ENCODE measurements at regions not wholly inside any gene's neighbourhood (a gene's known extent, or its start where the extent isn't known, plus 50 kb on each side); places are given as distances from the start of the nearest gene placed in this dataset.

GRCh38 chr5:142508591-142508990, 177.3 kb downstream of the FGF1 start:
- no peak for DNase-seq (ENCODE audit: low read depth in 3 of 3, low spot score in 1 of 3)

- no peak for DNase-seq (ENCODE audit: low read depth in 3 of 3, low spot score in 1 of 3)
Observed at GRCh38 chr5:142507531-142508372, 178.1 kb downstream of the FGF1 start.

GRCh38 chr5:142506756-142507155, 179.1 kb downstream of the FGF1 start:
- DNase-seq (ENCODE audit: low read depth in 3 of 3, low spot score in 1 of 3), result no peak

GRCh38 chr5:142506046-142506445, 179.8 kb downstream of the FGF1 start:
- DNase-seq (ENCODE audit: low read depth in 3 of 3, low spot score in 1 of 3), result no peak

- no peak for DNase-seq (ENCODE audit: low read depth in 3 of 3, low spot score in 1 of 3)
Observed at GRCh38 chr5:142501890-142502289, 177.1 kb upstream of the SPRY4 start.

- no peak for DNase-seq (ENCODE audit: low read depth in 3 of 3, low spot score in 1 of 3)
Observed at GRCh38 chr5:142500227-142500905, 175.5 kb upstream of the SPRY4 start.

- no peak for DNase-seq (ENCODE audit: low read depth in 3 of 3, low spot score in 1 of 3)
Observed at GRCh38 chr5:142499591-142500226, 174.9 kb upstream of the SPRY4 start.

- no peak for DNase-seq (ENCODE audit: low read depth in 3 of 3, low spot score in 1 of 3)
Observed at GRCh38 chr5:142498298-142498697, 173.5 kb upstream of the SPRY4 start.

- DNase-seq (ENCODE audit: low read depth in 3 of 3, low spot score in 1 of 3), result no peak
Observed at GRCh38 chr5:142495531-142495930, 170.7 kb upstream of the SPRY4 start.

- no peak for DNase-seq (ENCODE audit: low read depth in 3 of 3, low spot score in 1 of 3)
Observed at GRCh38 chr5:142493875-142494518, 169.2 kb upstream of the SPRY4 start.

- no peak for DNase-seq (ENCODE audit: low read depth in 3 of 3, low spot score in 1 of 3)
Observed at GRCh38 chr5:142492781-142493281, 168.0 kb upstream of the SPRY4 start.

- DNase-seq (ENCODE audit: low read depth in 3 of 3, low spot score in 1 of 3), result no peak
Observed at GRCh38 chr5:142491679-142492078, 166.9 kb upstream of the SPRY4 start.

GRCh38 chr5:142491270-142491669, 166.4 kb upstream of the SPRY4 start:
- no peak for DNase-seq (ENCODE audit: low read depth in 3 of 3, low spot score in 1 of 3)

- no peak for DNase-seq (ENCODE audit: low read depth in 3 of 3, low spot score in 1 of 3)
Observed at GRCh38 chr5:142486581-142486980, 161.8 kb upstream of the SPRY4 start.

- DNase-seq (ENCODE audit: low read depth in 3 of 3, low spot score in 1 of 3), result no peak
Observed at GRCh38 chr5:142486020-142486419, 161.2 kb upstream of the SPRY4 start.

GRCh38 chr5:142484821-142485387, 160.1 kb upstream of the SPRY4 start:
- DNase-seq (ENCODE audit: low read depth in 3 of 3, low spot score in 1 of 3), result no peak

GRCh38 chr5:142482207-142482606, 157.4 kb upstream of the SPRY4 start:
- DNase-seq (ENCODE audit: low read depth in 3 of 3, low spot score in 1 of 3), result no peak

- DNase-seq (ENCODE audit: low read depth in 3 of 3, low spot score in 1 of 3), result no peak
Observed at GRCh38 chr5:142481410-142481809, 156.6 kb upstream of the SPRY4 start.

GRCh38 chr5:142479854-142480519, 155.2 kb upstream of the SPRY4 start:
- no peak for DNase-seq (ENCODE audit: low read depth in 3 of 3, low spot score in 1 of 3)

GRCh38 chr5:142479150-142479549, 154.3 kb upstream of the SPRY4 start:
- DNase-seq (ENCODE audit: low read depth in 3 of 3, low spot score in 1 of 3), result no peak

GRCh38 chr5:142478113-142478512, 153.3 kb upstream of the SPRY4 start:
- DNase-seq (ENCODE audit: low read depth in 3 of 3, low spot score in 1 of 3), result no peak
